Central memory CD8-positive, alpha-beta T cell (primary cell): ENCODE measurements at regions not wholly inside any gene's neighbourhood (a gene's known extent, or its start where the extent isn't known, plus 50 kb on each side); places are given as distances from the start of the nearest gene placed in this dataset.
"Not testable (repeated sequence)": the region's sequence is repeated elsewhere in the genome, so short reads cannot be mapped to it uniquely, and the experiment has no call there.

Experiments used
- ATAC-seq: fragments of 150-1000 bp; cut with Tn5 transposase; replicated peaks from 2 replicates; pipeline ENCODE4 v1.10.0; 2022; ENCODE audit warnings: mild to moderate bottlenecking, moderate FRiP score, moderate number of reproducible peaks; ENCODE audit not compliant: poor library complexity, severe bottlenecking; ENCODE audit errors: extremely low read depth
- DNase-seq, 2 donors: peaks; one replicate each; pipeline ENCODE4 v3.0.0; 2021; ENCODE audit warnings: low spot score in 2 of 2
- H3K27ac Mint-ChIP-seq: one replicate; pipeline ENCODE4 v1.8.0; 2022; ENCODE audit warnings: low read depth, mild to moderate bottlenecking, moderate library complexity, mixed read lengths
- H3K27me3 Mint-ChIP-seq: one replicate; pipeline ENCODE4 v1.8.0; 2022; ENCODE audit warnings: mixed read lengths
- H3K36me3 Mint-ChIP-seq: one replicate; pipeline ENCODE4 v1.8.0; 2022; ENCODE audit warnings: mild to moderate bottlenecking, moderate library complexity, mixed read lengths; ENCODE audit not compliant: insufficient read depth
- H3K4me1 Mint-ChIP-seq: one replicate; pipeline ENCODE4 v1.8.0; 2022; ENCODE audit warnings: mixed read lengths
- H3K4me3 Mint-ChIP-seq: one replicate; pipeline ENCODE4 v1.8.0; 2022; ENCODE audit warnings: mild to moderate bottlenecking, moderate library complexity, mixed read lengths
- H3K9me3 Mint-ChIP-seq: one replicate; pipeline ENCODE4 v1.8.0; 2022; ENCODE audit warnings: mixed read lengths

GRCh38 chr9:115348936-115349335 lies 231.0 kb upstream of the TNC start:
- not testable (repeated sequence) for H3K4me3 Mint-ChIP-seq, H3K36me3 Mint-ChIP-seq, H3K4me1 Mint-ChIP-seq, H3K9me3 Mint-ChIP-seq, H3K27me3 Mint-ChIP-seq, DNase-seq, ATAC-seq, H3K27ac Mint-ChIP-seq

GRCh38 chr9:115349542-115349941 lies 231.6 kb upstream of the TNC start:
- DNase-seq (no peak), ATAC-seq (no peak)
- H3K4me3 Mint-ChIP-seq = no peak overlapping the region
- no peaks in the 10 kb centered on the region for H3K36me3 Mint-ChIP-seq
- H3K27me3 Mint-ChIP-seq = no peaks in the 10 kb centered on the region
- H3K9me3 Mint-ChIP-seq = no peaks in the 10 kb centered on the region
- H3K4me1 Mint-ChIP-seq = no peaks in the 10 kb centered on the region
- H3K27ac Mint-ChIP-seq = no peak overlapping the region

GRCh38 chr9:115350548-115350947 lies 232.6 kb upstream of the TNC start:
- no peaks in the 10 kb centered on the region for H3K36me3 Mint-ChIP-seq
- H3K4me3 Mint-ChIP-seq = no peak overlapping the region
- no peaks in the 10 kb centered on the region for H3K9me3 Mint-ChIP-seq
- H3K27me3 Mint-ChIP-seq = no peaks in the 10 kb centered on the region
- DNase-seq (no peak), ATAC-seq (no peak)
- no peak overlapping the region for H3K27ac Mint-ChIP-seq
- H3K4me1 Mint-ChIP-seq = no peaks in the 10 kb centered on the region

GRCh38 chr9:115353681-115354080 lies 235.7 kb upstream of the TNC start:
- ATAC-seq = no peak
- Mint-ChIP-seq H3K9me3 (no peaks in the 10 kb centered on the region), H3K27me3 (peaks cover 10% of the 10 kb centered on the region), H3K4me3 (no peak overlapping the region), H3K36me3 (no peaks in the 10 kb centered on the region), H3K27ac (no peak overlapping the region), H3K4me1 (no peaks in the 10 kb centered on the region)
- DNase-seq = no peak

GRCh38 chr9:115357821-115358220 lies 239.9 kb upstream of the TNC start:
- no peak for ATAC-seq
- Mint-ChIP-seq H3K27me3 (peaks cover 26% of the 10 kb centered on the region), H3K36me3 (no peaks in the 10 kb centered on the region), H3K4me1 (no peaks in the 10 kb centered on the region), H3K4me3 (no peak overlapping the region), H3K9me3 (no peaks in the 10 kb centered on the region), H3K27ac (no peak overlapping the region)
- DNase-seq = no peak

GRCh38 chr9:115359017-115359780 lies 241.2 kb upstream of the TNC start:
- Mint-ChIP-seq H3K4me3 (no peak overlapping the region), H3K36me3 (no peaks in the 10 kb centered on the region), H3K4me1 (no peaks in the 10 kb centered on the region), H3K27me3 (peaks cover 32% of the 10 kb centered on the region), H3K27ac (no peak overlapping the region), H3K9me3 (no peaks in the 10 kb centered on the region)
- ATAC-seq (no peak), DNase-seq (no peak)

- Mint-ChIP-seq H3K4me3 (no peak overlapping the region), H3K9me3 (no peaks in the 10 kb centered on the region), H3K27ac (no peak overlapping the region), H3K27me3 (peaks cover 32% of the 10 kb centered on the region), H3K4me1 (no peaks in the 10 kb centered on the region), H3K36me3 (no peaks in the 10 kb centered on the region)
- ATAC-seq (no peak), DNase-seq (no peak)
Observed at GRCh38 chr9:115360122-115360521, 242.2 kb upstream of the TNC start.

GRCh38 chr9:115362101-115362500 lies 244.1 kb upstream of the TNC start:
- no peaks in the 10 kb centered on the region for H3K4me1 Mint-ChIP-seq
- no peaks in the 10 kb centered on the region for H3K36me3 Mint-ChIP-seq
- ATAC-seq = no peak
- no peak overlapping the region for H3K27ac Mint-ChIP-seq
- no peak overlapping the region for H3K4me3 Mint-ChIP-seq
- DNase-seq = no peak
- H3K9me3 Mint-ChIP-seq = no peaks in the 10 kb centered on the region
- H3K27me3 Mint-ChIP-seq = peaks cover 22% of the 10 kb centered on the region

- Mint-ChIP-seq H3K27me3 (peaks cover 26% of the 10 kb centered on the region), H3K27ac (no peak overlapping the region), H3K36me3 (no peaks in the 10 kb centered on the region), H3K9me3 (no peaks in the 10 kb centered on the region), H3K4me1 (no peaks in the 10 kb centered on the region), H3K4me3 (no peak overlapping the region)
- DNase-seq (no peak), ATAC-seq (no peak)
Observed at GRCh38 chr9:115362640-115363039, 244.7 kb upstream of the TNC start.

- Mint-ChIP-seq H3K4me1 (no peaks in the 10 kb centered on the region), H3K27me3 (peaks cover 22% of the 10 kb centered on the region), H3K27ac (no peak overlapping the region), H3K9me3 (no peaks in the 10 kb centered on the region), H3K4me3 (no peak overlapping the region), H3K36me3 (no peaks in the 10 kb centered on the region)
- DNase-seq (no peak), ATAC-seq (no peak)
Observed at GRCh38 chr9:115364991-115365390, 247.0 kb upstream of the TNC start.

GRCh38 chr9:115367321-115367720 lies 249.4 kb upstream of the TNC start:
- Mint-ChIP-seq H3K27me3 (peaks cover 28% of the 10 kb centered on the region), H3K27ac (no peak overlapping the region), H3K36me3 (no peaks in the 10 kb centered on the region), H3K4me3 (no peak overlapping the region), H3K4me1 (no peaks in the 10 kb centered on the region), H3K9me3 (peaks cover 6% of the 10 kb centered on the region)
- ATAC-seq (no peak), DNase-seq (no peak)

GRCh38 chr9:115367780-115368525 lies 250.0 kb upstream of the TNC start:
- DNase-seq = no peak

GRCh38 chr9:115369322-115369957 lies 251.5 kb upstream of the TNC start:
- no peaks in the 10 kb centered on the region for H3K4me1 Mint-ChIP-seq
- ATAC-seq (no peak), DNase-seq (no peak)
- H3K27ac Mint-ChIP-seq = no peak overlapping the region
- peaks cover 17% of the 10 kb centered on the region for H3K27me3 Mint-ChIP-seq
- no peak overlapping the region for H3K4me3 Mint-ChIP-seq
- H3K36me3 Mint-ChIP-seq = no peaks in the 10 kb centered on the region
- peaks cover 6% of the 10 kb centered on the region for H3K9me3 Mint-ChIP-seq

More at GRCh38 chr9:115367780-115368525, 250.0 kb upstream of the TNC start:
- no peak for ATAC-seq
- H3K27me3 Mint-ChIP-seq = peaks cover 22% of the 10 kb centered on the region
- no peak overlapping the region for H3K4me3 Mint-ChIP-seq
- H3K36me3 Mint-ChIP-seq = no peaks in the 10 kb centered on the region
- H3K4me1 Mint-ChIP-seq = no peaks in the 10 kb centered on the region
- peaks cover 6% of the 10 kb centered on the region for H3K9me3 Mint-ChIP-seq
- H3K27ac Mint-ChIP-seq = no peak overlapping the region
